CD4-positive, alpha-beta T cell treated with Interferon gamma for 1 hour (primary cell): ENCODE measurements at regions not wholly inside any gene's neighbourhood (a gene's known extent, or its start where the extent isn't known, plus 50 kb on each side); places are given as distances from the start of the nearest gene placed in this dataset.

ENCODE experiments used
- DNase-seq: peaks from one replicate; pipeline ENCODE4 v3.0.0-alpha.2; 2020

- no peak for DNase-seq
These were observed 439.6 kb downstream of the GLRX3 start for GRCh38 chr10:130575756-130576285.

- DNase-seq: no peak
These were observed 440.2 kb downstream of the GLRX3 start for GRCh38 chr10:130576427-130576826.

- DNase-seq: no peak
These were observed 440.8 kb downstream of the GLRX3 start for GRCh38 chr10:130577039-130577438.

GRCh38 chr10:130578532-130579289 lies 442.5 kb downstream of the GLRX3 start:
- no peak for DNase-seq

- DNase-seq: no peak
These were observed 443.7 kb downstream of the GLRX3 start for GRCh38 chr10:130579913-130580312.

GRCh38 chr10:130580975-130581374 lies 444.8 kb downstream of the GLRX3 start:
- DNase-seq: no peak

GRCh38 chr10:130587718-130588117 lies 451.5 kb downstream of the GLRX3 start:
- DNase-seq: no peak

GRCh38 chr10:130606001-130606405 lies 469.8 kb downstream of the GLRX3 start:
- DNase-seq: no peak

- DNase-seq: no peak
These were observed 471.2 kb downstream of the GLRX3 start for GRCh38 chr10:130607366-130607765.

GRCh38 chr10:130611239-130611638 lies 475.0 kb downstream of the GLRX3 start:
- DNase-seq: no peak

- DNase-seq: no peak
These were observed 479.3 kb downstream of the GLRX3 start for GRCh38 chr10:130615457-130615856.

- DNase-seq: no peak
These were observed 481.8 kb downstream of the GLRX3 start for GRCh38 chr10:130617985-130618384.

- no peak for DNase-seq
These were observed 482.5 kb downstream of the GLRX3 start for GRCh38 chr10:130618647-130619046.

- no peak for DNase-seq
These were observed 485.1 kb downstream of the GLRX3 start for GRCh38 chr10:130621231-130621775.

- no peak for DNase-seq
These were observed 487.6 kb downstream of the GLRX3 start for GRCh38 chr10:130623680-130624267.

GRCh38 chr10:130627346-130628045 lies 491.3 kb downstream of the GLRX3 start:
- DNase-seq: no peak

- DNase-seq: no peak
These were observed 493.9 kb downstream of the GLRX3 start for GRCh38 chr10:130630135-130630534.

GRCh38 chr10:130631142-130632096 lies 495.2 kb downstream of the GLRX3 start:
- peak; percentile 16 for DNase-seq

- DNase-seq: no peak
These were observed 498.6 kb downstream of the GLRX3 start for GRCh38 chr10:130634816-130635215.

GRCh38 chr10:130635528-130635927 lies 499.3 kb downstream of the GLRX3 start:
- no peak for DNase-seq

- DNase-seq: no peak
These were observed 500.2 kb downstream of the GLRX3 start for GRCh38 chr10:130636313-130636930.
